ENCODE measurements at regions not wholly inside any gene's neighbourhood (a gene's known extent, or its start where the extent isn't known, plus 50 kb on each side); places are given as distances from the start of the nearest gene placed in this dataset.

GRCh38 chr3:30181581-30181980 is 424.8 kb upstream of the TGFBR2 start:
- TF ChIP-seq CTCF (IDR thresholded peaks at IDR 0.05; ENCODE audit: insufficient read depth, low read length, poor library complexity, severe bottlenecking), result no peak
- TF ChIP-seq EZH2phosphoT487 (conservative IDR thresholded peaks at IDR 0.05; ENCODE audit: low read length), result no peak

Measured in SU-DHL-6 (cell line).